ENCODE measurements at regions not wholly inside any gene's neighbourhood (a gene's known extent, or its start where the extent isn't known, plus 50 kb on each side); places are given as distances from the start of the nearest gene placed in this dataset.

DNA sequence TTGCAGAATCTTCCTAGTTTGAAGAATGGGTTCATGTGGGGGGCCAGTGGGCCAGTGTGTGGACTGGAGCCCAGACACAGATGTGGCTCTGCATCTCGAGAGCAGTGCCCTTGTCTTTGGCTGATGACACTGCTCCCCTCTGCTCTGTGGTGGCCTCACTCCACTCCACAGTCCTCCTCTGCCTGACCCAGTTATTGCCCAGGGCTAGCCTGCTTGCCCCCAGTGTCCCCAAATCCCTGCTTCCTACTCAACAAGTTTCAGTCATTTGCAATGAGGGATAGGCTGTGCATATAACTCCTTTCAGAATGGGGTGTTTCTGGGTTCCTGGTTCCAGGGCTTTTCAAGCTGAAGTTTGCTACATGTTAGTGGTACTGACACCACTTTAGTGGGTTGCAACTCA is 177.5 kb downstream of the SNX10 start:
- ATAC-seq (no peak), DNase-seq (ENCODE audit: low read depth, low spot score) (no peak)
- Histone ChIP-seq H3K79me2 (ENCODE audit: insufficient read depth, low read length) (no peaks in the 10 kb centered on the region), H3K4me3 (replicated peaks in 1 of 2; ENCODE audit: low read depth in 1 of 2, low read length in 2 of 2) (no peak overlapping the region), H3K27ac (ENCODE audit: low read depth, low read length) (no peak overlapping the region), H3K9ac (ENCODE audit: low read length) (no peak overlapping the region), H4K20me1 (ENCODE audit: insufficient read depth) (no peaks in the 10 kb centered on the region), H3K9me2 (ENCODE audit: insufficient read depth) (no peaks in the 10 kb centered on the region), H3K4me1 (ENCODE audit: control insufficient read depth in 1 of 2, insufficient read depth in 2 of 2, low read length in 2 of 2) (no peaks in the 10 kb centered on the region), H3K27me3 (ENCODE audit: insufficient read depth, low read length) (peaks cover 17% of the 10 kb centered on the region; the same call in 1 of the 2 replicates), H3K36me3 (ENCODE audit: control insufficient read depth in 1 of 2, insufficient read depth in 2 of 2, low read length in 2 of 2) (no peaks in the 10 kb centered on the region), H3K9me3 (ENCODE audit: control insufficient read depth in 1 of 2, insufficient read depth in 1 of 2, low read depth in 1 of 2, low read length in 2 of 2) (no peaks in the 10 kb centered on the region), H3K4me2 (ENCODE audit: low read length) (no peak overlapping the region), H2AFZ (ENCODE audit: low read depth, low read length, poor library complexity, severe bottlenecking) (no peak overlapping the region)
- BruUV-seq (replicated peaks) = no TSS peak
- ChIA-PET POLR2A (no interaction called here), CTCF (no interaction called here), RAD21 (ENCODE audit: low non-redundant PET in 1 of 2, low total read pairs in 2 of 2, uncharacterized antibody in 2 of 2, unreplicated experiment in 2 of 2) (no interaction called here)
- TF ChIP-seq YY1 (IDR thresholded peaks at IDR 0.05; ENCODE audit: extremely low read depth, insufficient replicate concordance, low read depth, low read length) = no peak
- no peak for TF ChIP-seq FOSL1 (IDR thresholded peaks at IDR 0.05; ENCODE audit: low read depth)
- TF ChIP-seq RAD21 (IDR thresholded peaks at IDR 0.05; ENCODE audit: low read depth) = no peak
- no peak for TF ChIP-seq SIN3A (IDR thresholded peaks at IDR 0.05; ENCODE audit: low read depth)
- no peak for TF ChIP-seq POLR2A (IDR thresholded peaks at IDR 0.05; ENCODE audit: borderline replicate concordance, extremely low read depth, insufficient read depth, insufficient read length)
- no peak for TF ChIP-seq EGR1 (IDR thresholded peaks at IDR 0.05; ENCODE audit: low read depth)
- no peak for TF ChIP-seq CTCF (IDR thresholded peaks at IDR 0.05 in 2 of 3, conservative IDR thresholded peaks at IDR 0.05 in 1 of 3; ENCODE audit: borderline replicate concordance in 1 of 3, insufficient read depth in 1 of 3, low read depth in 2 of 3, low read length in 2 of 3)
- no peak for TF ChIP-seq ZBTB33 (IDR thresholded peaks at IDR 0.05; ENCODE audit: extremely low read depth, insufficient replicate concordance, low read length)
- TF ChIP-seq TCF7L2 (IDR thresholded peaks at IDR 0.05; ENCODE audit: borderline replicate concordance, extremely low read depth, insufficient read depth, insufficient read length) = no peak
- no peak for TF ChIP-seq SP1 (IDR thresholded peaks at IDR 0.05; ENCODE audit: low read depth)
- no peak for TF ChIP-seq CEBPB (IDR thresholded peaks at IDR 0.05; ENCODE audit: low read depth)
- intact Hi-C loops (cut with micrococcal nuclease) = no loop called here
